Stimulated activated CD4-positive, alpha-beta T cell treated with anti-CD3 and anti-CD28 coated beads, Interleukin-4, amount 100 ng/mL, for 24 hours (primary cell): ENCODE measurements at regions not wholly inside any gene's neighbourhood (a gene's known extent, or its start where the extent isn't known, plus 50 kb on each side); places are given as distances from the start of the nearest gene placed in this dataset.

Experiments used
- DNase-seq: peaks from one replicate; pipeline ENCODE4 v3.0.0-alpha.2; 2020

DNA sequence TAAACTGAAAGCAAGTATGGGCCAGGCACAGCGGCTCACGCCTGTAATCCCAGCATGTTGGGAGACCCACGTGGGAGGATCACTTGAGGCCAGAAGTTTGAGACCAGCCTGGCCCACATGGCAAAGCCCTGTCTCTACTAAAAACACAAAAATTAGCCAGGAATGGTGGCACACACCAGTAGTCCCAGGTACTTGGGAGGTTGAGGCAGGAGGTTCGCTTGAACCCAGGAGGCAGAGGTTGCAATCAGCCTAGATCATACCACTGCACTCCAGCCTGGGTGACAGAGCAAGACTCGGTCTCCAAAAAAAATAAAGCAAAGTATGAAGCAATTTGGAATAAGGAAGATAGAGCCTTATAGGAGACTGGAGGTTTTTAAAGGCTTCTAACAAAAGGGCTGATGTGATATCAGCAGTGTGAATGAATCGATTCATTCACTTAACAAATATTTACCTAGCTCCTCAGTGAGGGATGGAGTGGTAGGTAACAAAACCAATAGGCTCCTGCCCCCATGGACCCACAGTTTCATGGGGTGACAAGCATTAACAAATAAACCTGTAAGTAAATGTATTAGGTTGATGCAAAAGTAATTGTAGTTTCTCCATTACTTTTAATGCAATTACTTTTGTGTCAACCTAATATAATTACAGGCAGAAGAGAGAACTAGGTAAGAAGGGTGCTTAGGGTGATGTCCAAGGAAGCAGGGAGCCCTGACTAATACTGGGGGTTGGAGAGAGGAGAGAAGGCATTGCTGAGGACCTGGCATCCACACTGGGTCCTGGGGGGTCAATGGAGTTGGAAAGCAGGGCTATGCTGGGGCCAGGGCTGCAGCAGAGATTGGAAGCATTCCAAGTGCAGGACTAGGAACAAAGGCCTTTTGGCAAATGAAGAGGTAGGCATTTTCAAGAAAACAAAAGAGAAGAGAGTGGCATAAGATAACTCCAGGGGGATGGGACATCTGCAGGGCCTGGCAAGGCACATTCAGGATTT lies 195.4 kb upstream of the ARL4C start:
- DNase-seq = no peak

DNA sequence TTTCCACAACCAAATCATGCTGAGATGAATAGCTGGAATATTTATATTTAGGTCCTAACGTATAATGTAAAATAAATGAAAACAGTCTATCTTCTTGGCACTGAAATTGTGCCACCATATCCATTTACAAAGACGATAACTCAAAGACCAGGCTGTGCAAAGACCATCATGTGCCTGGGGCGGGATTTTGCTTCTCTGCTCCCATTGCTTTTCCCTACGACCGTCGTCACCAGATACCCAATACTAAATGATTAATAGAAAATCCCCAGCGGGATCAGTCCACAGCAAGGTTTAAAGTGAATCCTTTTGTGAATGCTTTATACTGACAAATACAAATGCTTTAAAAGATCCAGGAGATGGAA lies 194.3 kb upstream of the ARL4C start:
- no peak for DNase-seq

GRCh38 chr2:234690569-234691213 lies 193.8 kb upstream of the ARL4C start:
- DNase-seq = no peak

GRCh38 chr2:234689911-234690379 lies 193.1 kb upstream of the ARL4C start:
- no peak for DNase-seq

DNA sequence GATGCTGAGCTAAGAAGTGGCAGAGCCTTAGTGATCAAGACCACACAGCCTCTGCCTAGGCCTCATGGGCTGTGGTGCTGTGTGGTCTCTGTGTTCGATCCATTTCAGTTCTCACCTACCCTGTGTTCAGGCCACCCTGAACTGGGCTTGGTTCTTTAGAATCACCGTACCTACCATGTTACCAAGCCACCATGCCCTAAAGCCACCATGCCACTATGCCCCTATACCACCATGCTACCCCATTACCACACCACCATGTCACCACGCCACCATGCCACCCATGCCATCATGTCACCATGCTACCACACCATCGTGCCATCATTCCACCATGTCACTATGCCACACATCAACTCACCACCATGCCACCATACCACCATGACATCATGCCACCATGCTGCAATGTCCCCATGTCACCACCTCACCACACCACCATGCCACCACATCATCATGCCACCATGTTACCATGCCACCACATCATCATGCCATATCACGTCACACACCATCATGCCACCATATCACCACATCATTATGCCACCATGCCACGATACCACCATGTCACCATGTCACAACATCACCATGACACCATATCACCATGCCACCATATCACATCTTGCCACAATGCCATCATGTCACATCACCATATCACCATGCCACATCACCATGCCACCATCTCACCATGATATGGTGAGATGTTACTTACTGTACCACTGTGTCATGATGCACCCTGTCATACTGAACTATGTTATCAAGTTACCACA lies 191.0 kb upstream of the ARL4C start:
- DNase-seq = no peak

- DNase-seq = no peak
Observed at GRCh38 chr2:234686088-234686890, 189.4 kb upstream of the ARL4C start.

DNA sequence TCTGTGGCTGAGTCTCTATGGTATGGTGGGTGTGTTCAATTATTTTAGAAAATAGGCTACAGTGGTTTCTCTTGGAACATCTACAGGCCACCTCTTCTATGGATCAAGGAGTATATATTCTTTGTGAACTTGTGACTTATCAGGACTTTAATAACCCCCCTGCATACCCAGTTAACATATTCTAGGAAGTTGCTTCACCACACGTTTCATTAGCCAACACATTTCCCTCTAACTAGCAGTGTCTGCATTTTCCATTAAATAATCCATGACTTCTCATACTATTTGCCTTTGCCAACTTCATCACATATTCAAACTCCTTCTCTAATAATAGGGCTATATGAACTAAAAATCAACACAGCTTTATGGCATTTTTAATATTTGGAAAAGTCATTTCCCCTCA lies 187.6 kb upstream of the ARL4C start:
- DNase-seq = no peak

GRCh38 chr2:234683950-234684349 lies 187.1 kb upstream of the ARL4C start:
- DNase-seq = no peak

DNA sequence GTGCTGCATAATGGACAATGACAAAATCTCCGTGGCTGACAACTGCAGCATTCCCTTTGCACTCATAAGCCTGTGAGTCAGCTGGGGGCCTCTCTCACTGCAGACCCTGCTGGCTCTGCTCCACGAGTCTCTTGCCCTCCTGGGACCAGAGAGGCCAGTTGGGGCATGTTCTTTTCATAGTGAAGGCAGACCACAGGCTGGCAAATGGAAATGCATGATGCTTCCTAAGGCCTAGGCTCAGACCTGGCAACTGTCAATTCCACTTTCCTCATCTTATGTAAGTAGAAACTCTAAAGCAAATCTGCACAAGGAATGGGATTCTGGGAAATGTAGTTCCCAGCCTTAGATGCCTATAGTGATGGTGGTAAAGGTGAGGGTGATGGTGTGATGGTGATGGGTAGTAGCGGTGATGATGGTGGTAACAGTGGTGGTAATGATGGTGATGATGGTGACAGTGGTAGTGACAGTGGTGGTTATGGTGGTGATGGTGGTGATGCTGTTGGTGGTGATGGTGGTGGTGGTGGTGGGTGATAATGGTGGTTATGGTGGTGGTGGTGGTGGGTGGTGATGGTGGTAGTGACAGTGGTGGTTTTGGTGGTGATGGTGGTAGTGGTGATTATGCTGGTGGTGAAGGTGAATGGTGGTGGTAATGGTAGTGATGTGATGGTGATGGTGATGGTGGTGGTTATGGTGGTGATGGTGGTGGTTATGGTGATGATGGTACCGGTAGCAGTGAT lies 185.8 kb upstream of the ARL4C start:
- DNase-seq = no peak

- DNase-seq = no peak
Observed at GRCh38 chr2:234680688-234681619, 184.1 kb upstream of the ARL4C start.

GRCh38 chr2:234679741-234680687 lies 183.1 kb upstream of the ARL4C start:
- DNase-seq = no peak

- no peak for DNase-seq
Observed at GRCh38 chr2:234679301-234679740, 182.4 kb upstream of the ARL4C start.

DNA sequence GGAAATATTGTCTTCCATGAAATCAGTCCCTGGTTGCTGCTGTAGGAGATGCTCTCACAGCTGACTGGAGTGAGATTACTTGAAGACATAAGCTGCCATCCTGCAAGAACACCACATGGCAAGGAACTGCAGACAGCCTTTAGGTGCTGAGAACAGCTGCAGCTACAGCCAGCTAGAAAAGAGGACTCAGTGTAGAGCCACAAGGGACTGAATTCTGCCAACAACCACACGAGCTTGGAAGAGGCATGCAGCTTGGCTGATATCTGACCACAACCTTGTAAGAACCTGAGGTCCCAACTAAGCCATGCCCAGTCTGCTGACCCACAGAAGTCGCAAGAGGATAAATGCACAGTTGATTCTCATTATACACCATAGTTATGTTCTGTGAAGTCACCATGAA lies 181.8 kb upstream of the ARL4C start:
- no peak for DNase-seq

GRCh38 chr2:234677758-234678538 lies 181.1 kb upstream of the ARL4C start:
- no peak for DNase-seq

DNA sequence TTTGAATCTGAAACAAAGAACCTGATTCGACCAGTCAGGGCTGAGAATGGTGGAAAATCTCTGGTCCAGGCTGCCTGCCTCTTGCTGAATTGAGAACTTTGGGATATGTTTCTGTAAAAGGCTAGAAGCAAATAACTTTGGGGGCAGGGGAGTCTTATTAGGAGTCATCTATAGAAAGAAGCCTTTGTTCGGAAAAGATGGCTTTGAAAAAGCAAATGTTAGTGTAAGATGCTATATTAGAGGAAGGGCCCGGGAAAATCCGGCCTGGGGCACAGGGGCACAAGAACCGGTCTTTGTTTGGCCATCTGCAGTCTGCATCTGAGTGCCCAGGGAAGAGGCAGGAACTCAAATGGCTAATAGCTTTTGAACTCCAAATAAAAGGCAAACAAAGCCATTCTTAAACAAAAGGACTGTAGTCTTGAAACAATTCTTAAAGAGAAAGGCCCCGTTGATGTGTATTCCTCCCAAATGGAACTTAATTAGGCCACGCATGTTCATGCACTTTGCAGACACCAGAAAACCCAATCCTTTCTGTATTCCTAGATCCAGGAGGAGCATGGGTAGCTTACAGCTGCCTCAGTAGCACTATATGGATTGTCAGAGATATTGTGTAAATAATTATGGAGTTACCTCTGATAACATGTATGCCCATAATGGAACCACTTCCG lies 180.0 kb upstream of the ARL4C start:
- DNase-seq = no peak

DNA sequence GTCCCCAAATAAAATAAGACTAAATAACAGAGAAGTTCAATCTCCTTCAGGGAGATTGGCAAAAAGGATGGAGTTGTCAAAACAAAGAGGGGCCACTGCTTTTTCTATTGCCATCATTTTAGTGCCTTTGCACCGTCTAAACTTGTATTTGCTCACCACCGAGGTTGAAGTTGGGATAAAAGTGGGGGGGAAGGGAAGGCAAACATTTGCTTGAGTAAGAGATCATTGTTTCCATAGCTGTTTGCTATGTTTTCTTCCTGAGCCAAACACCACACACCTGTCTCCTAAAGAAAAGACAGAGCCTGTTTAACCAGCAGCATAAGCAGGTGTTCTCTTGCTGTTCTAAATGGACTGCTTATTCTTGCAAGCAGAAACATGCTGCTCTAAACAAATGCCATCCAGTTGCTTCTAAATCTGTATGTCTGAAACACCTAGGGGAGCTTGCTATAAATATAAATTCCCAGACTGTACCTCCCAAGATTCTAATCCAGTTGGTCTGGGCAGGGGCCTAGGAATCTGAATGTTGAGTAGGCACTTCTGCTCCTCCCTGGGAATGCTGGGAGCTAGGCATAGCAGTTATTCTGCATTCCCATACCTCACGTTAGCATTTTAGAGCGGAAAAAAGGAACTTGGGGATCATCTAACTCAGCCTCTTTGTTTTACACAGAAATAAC lies 179.4 kb upstream of the ARL4C start:
- no peak for DNase-seq

DNA sequence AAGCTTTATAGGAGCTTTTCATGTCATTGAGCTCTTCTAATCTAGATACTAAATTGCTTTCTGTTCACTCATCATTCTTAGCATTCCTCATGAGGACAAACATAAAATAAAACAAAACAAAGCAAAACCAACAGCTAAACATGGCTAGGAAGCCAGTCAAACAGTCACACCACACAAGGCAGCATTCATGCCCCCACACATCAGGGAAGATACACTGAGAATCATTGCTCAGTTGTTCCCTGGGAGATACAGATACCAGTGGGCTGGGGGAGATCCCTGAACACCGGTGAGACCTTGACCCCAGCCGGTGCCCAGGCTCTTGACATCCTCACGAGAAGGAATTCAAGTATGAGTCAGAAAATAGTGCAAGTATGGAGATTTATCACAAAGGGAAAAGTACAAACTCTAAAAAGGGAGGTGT lies 177.9 kb upstream of the ARL4C start:
- no peak for DNase-seq
